HG02623 (cell line): ENCODE measurements at regions not wholly inside any gene's neighbourhood (a gene's known extent, or its start where the extent isn't known, plus 50 kb on each side); places are given as distances from the start of the nearest gene placed in this dataset.
"Not testable (repeated sequence)": the region's sequence is repeated elsewhere in the genome, so short reads cannot be mapped to it uniquely, and the experiment has no call there.

Experiments
- ATAC-seq: cut with Tn5 transposase; IDR thresholded peaks from one replicate; pipeline ENCODE4 v1.9.1; 2021; ENCODE audit warnings: moderate library complexity; ENCODE audit not compliant: unreplicated experiment

DNA sequence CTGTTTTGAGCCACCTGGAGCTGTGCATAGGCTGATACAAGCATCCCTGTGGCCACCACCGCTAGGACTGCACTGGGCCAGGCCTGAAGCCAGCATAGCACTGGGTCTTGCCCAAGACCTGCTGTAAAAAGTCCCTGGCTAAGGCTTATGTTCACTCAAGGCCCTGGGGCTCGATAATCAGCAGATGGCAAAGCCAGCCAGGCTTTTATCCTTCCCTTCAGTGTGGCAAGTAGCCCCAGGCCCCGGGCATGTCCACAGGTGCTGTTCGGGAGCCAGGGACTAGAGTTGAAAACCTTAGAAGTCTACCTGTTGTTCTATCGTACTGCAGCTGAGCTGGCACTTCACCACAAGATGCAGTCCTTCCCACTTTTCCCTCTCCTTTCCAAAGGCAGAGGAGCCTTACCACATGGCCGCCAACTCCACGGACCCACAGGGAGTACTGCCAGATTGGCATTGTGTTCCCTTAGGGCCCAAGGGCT, 226.4 kb upstream of the ZNF217 start:
- no peak for ATAC-seq

GRCh38 chr20:53818457-53819177, 225.0 kb upstream of the ZNF217 start:
- ATAC-seq, result no peak

- ATAC-seq, result not testable (repeated sequence)
Observed at GRCh38 chr20:53817513-53817912, 223.9 kb upstream of the ZNF217 start.

GRCh38 chr20:53816872-53817398, 223.3 kb upstream of the ZNF217 start:
- ATAC-seq, result no peak

DNA sequence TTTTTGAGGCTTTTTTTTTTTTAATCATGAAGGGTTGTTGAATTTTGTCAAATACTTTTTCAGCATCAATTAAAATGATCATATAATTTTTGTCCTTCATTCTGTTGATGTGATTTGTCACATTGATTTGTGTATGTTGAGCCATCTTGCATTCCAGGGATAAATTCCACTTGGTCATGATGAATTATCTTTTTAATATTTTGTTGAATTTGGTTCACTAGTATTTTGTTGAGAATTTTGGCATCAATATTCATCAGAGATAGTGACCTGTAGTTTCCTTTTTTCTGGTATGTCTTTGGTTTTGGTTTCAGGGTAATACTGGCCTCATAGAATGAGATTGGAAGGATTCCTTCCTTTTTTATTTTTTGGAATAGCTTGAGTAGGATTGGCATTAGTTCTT, 221.9 kb upstream of the ZNF217 start:
- no peak for ATAC-seq

- no peak for ATAC-seq
Observed at GRCh38 chr20:53814060-53814459, 220.4 kb upstream of the ZNF217 start.

DNA sequence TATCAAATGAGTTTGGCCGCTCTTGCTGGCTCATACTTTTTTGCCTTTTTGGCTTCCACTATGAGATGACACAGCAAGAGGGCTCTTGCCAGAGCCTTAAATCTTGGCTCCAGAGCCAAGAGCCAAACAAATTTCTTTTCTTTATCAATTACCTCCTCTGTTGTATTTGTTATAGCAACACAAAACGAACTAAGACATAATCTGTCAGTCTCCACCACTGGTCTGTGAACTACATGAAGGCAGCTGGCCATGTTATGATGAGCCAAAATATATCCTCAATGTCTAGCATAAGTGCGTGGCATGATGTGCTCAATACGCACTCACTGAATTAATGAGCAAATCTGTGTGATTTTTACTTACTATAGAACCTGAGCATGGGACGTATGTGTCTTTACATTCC, 220.0 kb upstream of the ZNF217 start:
- ATAC-seq, result no peak

GRCh38 chr20:53811577-53811976, 217.9 kb upstream of the ZNF217 start:
- no peak for ATAC-seq

- ATAC-seq, result no peak
Observed at GRCh38 chr20:53810661-53811355, 217.2 kb upstream of the ZNF217 start.

DNA sequence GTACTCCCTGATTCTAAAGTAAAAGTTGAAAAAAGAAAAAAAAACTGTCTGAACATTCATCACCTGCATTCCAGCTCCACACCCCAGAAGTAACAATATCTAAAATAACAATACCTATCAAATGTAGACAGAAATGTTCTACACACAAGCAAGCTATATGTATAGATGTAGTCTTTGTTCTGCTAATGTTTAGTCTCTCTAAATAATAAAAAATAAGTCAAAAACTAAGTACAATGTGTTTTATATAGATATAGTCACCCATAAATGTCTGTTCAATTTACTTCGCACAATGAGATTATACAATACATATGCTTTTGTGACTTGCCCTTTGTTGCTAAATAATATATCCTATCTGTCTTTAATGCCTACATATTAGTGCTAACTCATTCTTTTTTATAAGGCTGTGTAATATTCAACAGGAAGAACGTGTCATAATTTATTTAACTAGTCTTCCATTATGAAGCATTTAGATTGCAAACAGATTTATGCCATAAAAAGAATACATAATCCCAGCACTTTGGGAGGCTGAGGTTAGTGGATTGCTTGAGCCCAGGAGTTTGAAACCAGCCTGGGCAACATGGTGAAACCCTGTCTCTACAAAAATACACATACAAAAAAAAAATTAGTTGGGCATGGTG, 216.2 kb upstream of the ZNF217 start:
- no peak for ATAC-seq

DNA sequence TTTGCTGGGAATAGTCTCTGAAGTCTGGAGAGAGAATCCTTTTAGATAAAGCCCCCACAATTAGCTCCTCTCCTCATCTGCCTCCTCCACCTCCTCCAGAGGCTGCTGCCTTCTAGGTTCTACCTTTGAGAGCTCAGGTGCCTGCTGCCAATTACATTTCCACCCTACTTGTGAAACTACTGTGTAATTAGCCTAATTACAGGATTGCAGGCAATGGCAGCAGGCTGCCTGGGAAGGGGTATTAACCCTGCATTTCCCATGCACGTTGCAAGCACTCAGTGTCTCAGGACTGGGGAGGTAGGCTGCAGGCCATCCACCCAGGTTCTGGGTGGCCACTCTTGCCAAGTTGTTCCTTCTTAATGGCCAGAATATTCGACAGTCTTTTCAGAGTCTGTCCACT, 215.6 kb upstream of the ZNF217 start:
- no peak for ATAC-seq

GRCh38 chr20:53808733-53809132, 215.1 kb upstream of the ZNF217 start:
- ATAC-seq, result no peak

DNA sequence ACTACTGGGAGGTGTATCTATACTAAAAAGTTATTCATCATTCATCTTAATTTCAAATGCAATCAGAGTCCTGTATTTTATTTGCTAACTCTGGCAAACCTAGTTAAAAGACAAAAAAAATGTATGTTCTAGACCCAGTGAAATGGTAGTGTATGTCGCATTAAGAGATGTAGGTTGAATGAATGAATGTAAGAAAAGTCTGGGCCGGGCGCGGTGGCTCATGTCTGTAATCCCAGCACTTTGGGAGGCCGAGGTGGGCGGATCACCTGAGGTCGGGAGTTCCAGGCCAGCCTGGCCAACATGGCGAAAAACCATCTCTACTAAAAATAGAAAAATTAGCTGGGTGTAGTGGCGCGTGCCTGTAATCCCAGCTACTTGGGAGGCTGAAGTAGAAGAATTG, 214.7 kb upstream of the ZNF217 start:
- ATAC-seq, result not testable (repeated sequence)

- no peak for ATAC-seq
Observed at GRCh38 chr20:53806683-53807401, 213.2 kb upstream of the ZNF217 start.

- ATAC-seq, result no peak
Observed at GRCh38 chr20:53805895-53806384, 212.3 kb upstream of the ZNF217 start.

- ATAC-seq, result no peak
Observed at GRCh38 chr20:53804920-53805894, 211.6 kb upstream of the ZNF217 start.

GRCh38 chr20:53804308-53804707, 210.7 kb upstream of the ZNF217 start:
- ATAC-seq, result not testable (repeated sequence)

GRCh38 chr20:53803492-53804155, 210.0 kb upstream of the ZNF217 start:
- no peak for ATAC-seq
